ENCODE measurements at regions not wholly inside any gene's neighbourhood (a gene's known extent, or its start where the extent isn't known, plus 50 kb on each side); places are given as distances from the start of the nearest gene placed in this dataset.

DNA sequence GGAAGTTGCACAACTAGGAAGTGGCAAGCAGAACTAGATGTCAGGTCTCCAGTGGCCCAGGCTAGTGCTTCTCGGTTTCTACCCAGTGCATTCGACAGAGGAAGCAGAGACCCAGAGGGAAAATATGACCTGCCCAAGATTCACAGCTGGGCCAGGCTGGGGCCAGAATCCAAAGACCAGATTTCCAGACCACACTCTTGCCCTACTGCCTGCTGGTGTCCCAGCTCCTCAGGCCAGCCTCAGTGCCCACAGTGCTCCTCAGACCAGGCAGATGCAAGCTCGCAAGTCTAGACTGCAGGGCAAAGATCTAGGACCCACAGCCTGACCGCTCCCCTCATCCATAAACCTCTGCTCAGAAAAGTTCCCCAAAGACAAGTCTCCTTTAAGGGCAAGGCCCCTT, 262.6 kb downstream of the BUD13 start:
- no peak overlapping the region for H3K27ac Mint-ChIP-seq
- intact Hi-C loops (cut with micrococcal nuclease), result no loop called here
- peaks cover 8 to 21% (median 13%) of the 10 kb centered on the region in 3 donors for H3K27me3 Mint-ChIP-seq (ENCODE audit: low read depth in 3 of 3)
- Histone ChIP-seq H3K9me3 (replicated peaks in 1 of 2; ENCODE audit: control insufficient read depth in 1 of 2, insufficient read depth in 1 of 2, low read length in 2 of 2) (no peaks in the 10 kb centered on the region), H3K79me2 (ENCODE audit: insufficient read depth, low read length) (no peaks in the 10 kb centered on the region), H3K4me3 (replicated peaks in 1 of 3; ENCODE audit: low read depth in 2 of 3, low read length in 3 of 3) (no peak overlapping the region), H3K4me1 (ENCODE audit: control insufficient read depth in 1 of 2, insufficient read depth in 2 of 2, low read length in 2 of 2) (no peaks in the 10 kb centered on the region), H3K27me3 (ENCODE audit: control insufficient read depth in 2 of 2, insufficient read depth in 2 of 2, low read length in 2 of 2) (peaks cover 2 to 3% of the 10 kb centered on the region in 2 donors), H3K27ac (ENCODE audit: low read depth in 1 of 2, low read length in 2 of 2) (no peak overlapping the region), H3K4me2 (replicated peaks; ENCODE audit: extremely low read depth, low read length, poor library complexity, severe bottlenecking) (no peak overlapping the region), H2AFZ (ENCODE audit: insufficient read depth, low read depth, low read length, poor library complexity, severe bottlenecking) (no peak overlapping the region), H4K20me1 (ENCODE audit: insufficient read depth, low read length) (no peaks in the 10 kb centered on the region), H3K9ac (ENCODE audit: insufficient read depth, low read length, poor library complexity, severe bottlenecking) (no peak overlapping the region), H3K36me3 (replicated peaks in 1 of 2; ENCODE audit: control insufficient read depth in 1 of 2, insufficient read depth in 2 of 2, low read length in 2 of 2) (no peaks in the 10 kb centered on the region)
- no peaks in the 10 kb centered on the region for H3K36me3 Mint-ChIP-seq
- H3K4me3 Mint-ChIP-seq, result no peak overlapping the region
- no peak for DNase-seq
- no peak for TF ChIP-seq CTCF (IDR thresholded peaks at IDR 0.05)
- H3K9me3 Mint-ChIP-seq, result no peaks in the 10 kb centered on the region
- WGBS (ENCODE audit: insufficient coverage), result 62% methylated on average over 4 of the region's 4 CpGs
- no peaks in the 10 kb centered on the region for H3K4me1 Mint-ChIP-seq

DNA sequence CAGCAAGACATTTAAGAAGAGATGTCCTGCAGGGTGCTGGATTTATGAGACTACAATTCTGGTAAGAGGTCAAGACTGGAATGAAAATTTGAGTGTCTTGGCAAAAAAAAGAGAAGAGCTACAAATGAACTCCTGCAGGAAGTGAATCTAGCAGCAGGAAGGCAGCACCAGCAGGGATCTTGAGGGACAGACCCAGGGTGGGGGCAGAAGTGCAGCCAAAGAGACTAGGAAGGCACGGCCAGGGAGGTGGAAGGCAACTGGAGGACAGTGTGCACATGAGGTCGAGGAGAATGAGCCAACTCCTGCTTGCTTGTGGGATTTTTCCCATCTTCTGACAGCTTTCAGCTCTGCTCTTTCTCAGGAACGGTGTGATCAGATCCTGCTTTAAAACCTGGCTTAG, 263.2 kb downstream of the BUD13 start:
- H3K27ac Mint-ChIP-seq, result no peak overlapping the region
- no peak for DNase-seq
- no peak overlapping the region for H3K27ac ChIP-seq (ENCODE audit: low read depth in 1 of 2, low read length in 2 of 2)
- intact Hi-C loops (cut with micrococcal nuclease), result no loop called here
- H3K79me2 ChIP-seq (ENCODE audit: insufficient read depth, low read length), result no peaks in the 10 kb centered on the region
- WGBS (ENCODE audit: insufficient coverage), result 65% methylated on average over 3 of the region's 3 CpGs
- peaks cover 2 to 3% of the 10 kb centered on the region in 2 donors for H3K27me3 ChIP-seq (ENCODE audit: control insufficient read depth in 2 of 2, insufficient read depth in 2 of 2, low read length in 2 of 2)
- no peaks in the 10 kb centered on the region for H3K36me3 Mint-ChIP-seq
- no peak overlapping the region for H2AFZ ChIP-seq (ENCODE audit: insufficient read depth, low read depth, low read length, poor library complexity, severe bottlenecking)
- no peaks in the 10 kb centered on the region for H4K20me1 ChIP-seq (ENCODE audit: insufficient read depth, low read length)
- H3K36me3 ChIP-seq (replicated peaks in 1 of 2; ENCODE audit: control insufficient read depth in 1 of 2, insufficient read depth in 2 of 2, low read length in 2 of 2), result no peaks in the 10 kb centered on the region
- no peak overlapping the region for H3K9ac ChIP-seq (ENCODE audit: insufficient read depth, low read length, poor library complexity, severe bottlenecking)
- no peaks in the 10 kb centered on the region for H3K4me1 ChIP-seq (ENCODE audit: control insufficient read depth in 1 of 2, insufficient read depth in 2 of 2, low read length in 2 of 2)
- H3K9me3 ChIP-seq (replicated peaks in 1 of 2; ENCODE audit: control insufficient read depth in 1 of 2, insufficient read depth in 1 of 2, low read length in 2 of 2), result no peaks in the 10 kb centered on the region
- H3K4me2 ChIP-seq (replicated peaks; ENCODE audit: extremely low read depth, low read length, poor library complexity, severe bottlenecking), result no peak overlapping the region
- H3K4me3 ChIP-seq (replicated peaks in 1 of 3; ENCODE audit: low read depth in 2 of 3, low read length in 3 of 3), result no peak overlapping the region
- TF ChIP-seq CTCF (IDR thresholded peaks at IDR 0.05), result no peak
- H3K4me1 Mint-ChIP-seq, result no peaks in the 10 kb centered on the region
- no peak overlapping the region for H3K4me3 Mint-ChIP-seq
- peaks cover 14 to 27% (median 16%) of the 10 kb centered on the region in 3 donors for H3K27me3 Mint-ChIP-seq (ENCODE audit: low read depth in 3 of 3)
- no peaks in the 10 kb centered on the region for H3K9me3 Mint-ChIP-seq

All from CD14-positive monocyte (primary cell).